ENCODE measurements at regions not wholly inside any gene's neighbourhood (a gene's known extent, or its start where the extent isn't known, plus 50 kb on each side); places are given as distances from the start of the nearest gene placed in this dataset.

DNA sequence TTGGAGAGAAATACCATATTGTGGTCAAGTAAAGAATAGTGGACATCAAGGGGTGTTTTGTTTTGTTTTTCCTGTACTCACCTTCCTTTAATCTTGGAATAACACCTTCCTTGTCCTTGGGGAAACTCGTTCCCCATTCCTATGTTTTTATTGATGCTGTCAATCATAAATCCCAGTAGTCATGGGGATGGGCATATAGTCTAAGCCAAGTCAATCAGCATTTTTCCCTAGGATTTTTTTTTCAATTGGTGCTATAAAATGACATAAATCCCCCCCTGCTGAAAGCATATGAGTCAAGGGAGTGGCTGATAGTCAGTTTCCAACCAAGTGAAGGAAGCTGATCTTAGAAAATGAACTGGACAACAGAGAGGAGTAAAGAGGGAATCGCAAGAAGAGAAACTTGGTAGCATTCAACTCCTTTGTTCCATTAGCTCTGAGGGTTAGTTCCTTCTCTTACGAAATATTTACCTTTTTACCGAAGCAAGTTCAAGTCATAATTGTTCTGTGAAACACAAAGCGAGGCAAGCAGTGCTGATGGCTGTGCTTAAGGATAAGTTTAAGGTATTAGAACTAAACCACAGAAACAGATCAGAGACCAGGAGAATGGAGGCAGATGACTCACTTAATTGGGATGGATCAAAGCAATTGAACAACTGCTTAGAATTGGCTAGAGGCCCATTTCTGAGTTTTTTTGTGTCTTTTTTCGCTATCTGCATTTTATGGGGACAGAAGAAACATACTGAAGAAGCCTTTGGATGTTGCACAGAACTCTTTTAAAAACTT is 218.6 kb downstream of the SEMA6A start:
- Mint-ChIP-seq H3K27ac (no peak overlapping the region), H3K36me3 (ENCODE audit: low read depth) (peaks cover 28% of the 10 kb centered on the region), H3K27me3 (no peaks in the 10 kb centered on the region), H3K9me3 (peaks cover 16% of the 10 kb centered on the region), H3K4me1 (peaks cover 2% of the 10 kb centered on the region), H3K4me3 (no peak overlapping the region)
- ATAC-seq: no peak
- no peak for DNase-seq

DNA sequence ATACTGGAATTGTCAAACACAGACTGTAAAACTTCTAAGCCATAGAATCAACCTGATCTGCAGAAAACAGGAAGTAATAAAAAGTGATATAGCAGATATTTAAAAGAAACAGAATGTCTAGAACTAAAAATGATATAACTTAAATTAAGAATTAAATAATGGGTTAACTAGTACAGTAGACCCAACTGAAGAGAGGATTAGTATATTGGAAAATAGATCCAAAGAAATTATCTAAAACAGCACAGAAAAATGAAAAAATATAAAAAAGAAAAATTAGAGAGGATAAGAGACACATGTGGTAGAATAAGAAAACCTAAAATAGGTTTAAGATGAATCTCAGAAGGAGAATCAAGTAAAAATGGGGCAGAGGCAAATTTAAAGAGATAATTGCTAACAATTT is 219.9 kb downstream of the SEMA6A start:
- Mint-ChIP-seq H3K36me3 (ENCODE audit: low read depth) (peaks cover 34% of the 10 kb centered on the region), H3K4me1 (peaks cover 2% of the 10 kb centered on the region), H3K9me3 (peaks cover 23% of the 10 kb centered on the region), H3K27me3 (no peaks in the 10 kb centered on the region), H3K4me3 (no peak overlapping the region), H3K27ac (no peak overlapping the region)
- DNase-seq (no peak), ATAC-seq (no peak)

GRCh38 chr5:116347657-116348056 is 227.0 kb downstream of the SEMA6A start:
- H3K4me3 Mint-ChIP-seq: no peak overlapping the region
- H3K9me3 Mint-ChIP-seq: peaks cover 48% of the 10 kb centered on the region
- peaks cover 57% of the 10 kb centered on the region for H3K36me3 Mint-ChIP-seq (ENCODE audit: low read depth)
- H3K27ac Mint-ChIP-seq: no peak overlapping the region
- DNase-seq (no peak), ATAC-seq (no peak)
- no peaks in the 10 kb centered on the region for H3K4me1 Mint-ChIP-seq
- no peaks in the 10 kb centered on the region for H3K27me3 Mint-ChIP-seq

DNA sequence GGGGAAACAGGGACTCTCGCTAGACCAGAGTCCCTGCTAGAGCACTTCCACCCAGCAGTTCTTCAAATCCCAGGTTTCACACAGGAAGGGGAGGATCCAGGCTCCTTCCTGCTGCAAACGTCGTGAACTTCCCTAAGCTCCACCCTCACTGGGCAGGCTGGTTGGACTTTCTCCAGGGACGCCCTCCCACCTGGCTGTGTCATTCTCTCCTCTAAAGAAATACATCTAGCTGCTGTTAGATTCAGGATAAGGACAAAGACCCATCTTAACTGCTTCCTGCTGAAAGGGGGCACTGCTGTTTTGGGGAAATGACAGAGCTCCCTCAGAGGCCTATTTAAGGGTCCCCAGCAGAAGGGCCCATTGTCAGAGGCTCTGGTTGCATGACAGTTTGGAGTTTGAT is 230.7 kb downstream of the SEMA6A start:
- Mint-ChIP-seq H3K9me3 (peaks cover 36% of the 10 kb centered on the region), H3K36me3 (ENCODE audit: low read depth) (peaks cover 34% of the 10 kb centered on the region), H3K27me3 (no peaks in the 10 kb centered on the region), H3K27ac (no peak overlapping the region), H3K4me3 (no peak overlapping the region), H3K4me1 (no peaks in the 10 kb centered on the region)
- no peak for DNase-seq
- ATAC-seq: no peak
